Neuronal stem cell (in vitro differentiated cells): ENCODE measurements at regions not wholly inside any gene's neighbourhood (a gene's known extent, or its start where the extent isn't known, plus 50 kb on each side); places are given as distances from the start of the nearest gene placed in this dataset.

Source experiments
- DNase-seq: peaks from one replicate; pipeline ENCODE4 v3.0.0-alpha.2; 2013; ENCODE audit warnings: low spot score
- H2AFZ ChIP-seq: one replicate; pipeline ENCODE4 v1.6.1; 2013; ENCODE audit warnings: mild to moderate bottlenecking, low read length, inconsistent platforms
- H2AK5ac ChIP-seq: 2 replicates; pipeline ENCODE4 v1.6.1; 2013; ENCODE audit warnings: low read depth, mild to moderate bottlenecking, inconsistent platforms, low read length, moderate library complexity, mixed read lengths
- H2BK120ac ChIP-seq: 2 replicates; pipeline ENCODE4 v1.6.1; 2013; ENCODE audit warnings: low read depth, mild to moderate bottlenecking, inconsistent platforms, low read length, moderate library complexity, mixed read lengths
- H2BK12ac ChIP-seq: one replicate; pipeline ENCODE4 v1.6.1; 2013; ENCODE audit warnings: low read length, inconsistent platforms
- H2BK15ac ChIP-seq: 2 replicates; pipeline ENCODE4 v1.6.1; 2013; ENCODE audit warnings: mild to moderate bottlenecking, low read length, inconsistent platforms, mixed read lengths
- H2BK5ac ChIP-seq: one replicate; pipeline ENCODE4 v1.6.1; 2013; ENCODE audit warnings: inconsistent platforms, mild to moderate bottlenecking, low read length, moderate library complexity
- H3K14ac ChIP-seq: one replicate; pipeline ENCODE4 v1.6.1; 2013; ENCODE audit warnings: low read length, inconsistent platforms
- H3K18ac ChIP-seq: 2 replicates; pipeline ENCODE4 v1.6.1; 2013; ENCODE audit warnings: low read length, inconsistent platforms
- H3K23ac ChIP-seq: 2 replicates; pipeline ENCODE4 v1.6.1; 2013; ENCODE audit warnings: low read depth, mild to moderate bottlenecking, mixed read lengths, low read length, inconsistent platforms; ENCODE audit not compliant: poor library complexity
- H3K27ac ChIP-seq: replicated peaks from 3 replicates; pipeline ENCODE4 v1.5.1; 2013; ENCODE audit warnings: low read length, inconsistent platforms
- H3K27me3 ChIP-seq, 3 experiments: 2 replicates each; pipeline ENCODE4 v1.6.1; 2013; ENCODE audit warnings: low read length in 3 of 3, mild to moderate bottlenecking in 2 of 3, inconsistent platforms in 1 of 3, low read depth in 1 of 3, mixed read lengths in 1 of 3, moderate library complexity in 1 of 3; ENCODE audit not compliant: control insufficient read depth in 3 of 3, insufficient read depth in 3 of 3
- H3K36me3 ChIP-seq, 2 donors: replicated peaks in 1 of 2; 2 replicates each; pipeline ENCODE4 v1.6.1; 2013; ENCODE audit warnings: low read length in 2 of 2; ENCODE audit not compliant: control insufficient read depth in 2 of 2, insufficient read depth in 2 of 2
- H3K4ac ChIP-seq: 2 replicates; pipeline ENCODE4 v1.6.1; 2013; ENCODE audit warnings: inconsistent platforms, mild to moderate bottlenecking, low read length, moderate library complexity
- H3K4me1 ChIP-seq, 2 donors: 1 replicate in 1 of 2; 2 replicates in 1 of 2; pipeline ENCODE4 v1.6.1; 2013; ENCODE audit warnings: low read length in 2 of 2, low read depth in 1 of 2; ENCODE audit not compliant: control insufficient read depth in 2 of 2, insufficient read depth in 1 of 2
- H3K4me2 ChIP-seq: one replicate; pipeline ENCODE4 v1.6.1; 2013; ENCODE audit warnings: mild to moderate bottlenecking, low read length, inconsistent platforms; ENCODE audit not compliant: insufficient read depth, poor library complexity, severe bottlenecking
- H3K4me3 ChIP-seq, 2 donors: 2 replicates each; pipeline ENCODE4 v1.5.1; 2013; ENCODE audit warnings: low read length in 2 of 2, mild to moderate bottlenecking in 2 of 2, inconsistent platforms in 1 of 2, moderate library complexity in 1 of 2
- H3K79me1 ChIP-seq: one replicate; pipeline ENCODE4 v1.6.1; 2013; ENCODE audit warnings: low read depth, mild to moderate bottlenecking, inconsistent platforms, low read length, moderate library complexity
- H3K9ac ChIP-seq: one replicate; pipeline ENCODE4 v1.6.1; 2013; ENCODE audit warnings: mild to moderate bottlenecking, low read depth, low read length, inconsistent platforms; ENCODE audit not compliant: poor library complexity
- H3K9me3 ChIP-seq, 2 donors: replicated peaks in 1 of 2; 2 replicates each; pipeline versions ENCODE3 to v1.6.1; 2013; ENCODE audit warnings: low read length in 2 of 2, mild to moderate bottlenecking in 2 of 2, inconsistent platforms in 1 of 2, low read depth in 1 of 2, mixed read lengths in 1 of 2, moderate library complexity in 1 of 2; ENCODE audit not compliant: control insufficient read depth in 2 of 2, insufficient read depth in 1 of 2
- H4K8ac ChIP-seq: one replicate; pipeline ENCODE4 v1.6.1; 2013; ENCODE audit warnings: low read depth, mild to moderate bottlenecking, inconsistent platforms, low read length, moderate library complexity
- H4K91ac ChIP-seq: one replicate; pipeline ENCODE4 v1.6.1; 2013; ENCODE audit warnings: low read length, low read depth, mild to moderate bottlenecking, inconsistent platforms; ENCODE audit not compliant: poor library complexity
- WGBS, 2 donors: extraction: QIAGEN DNeasy Blood & Tissue Kit; methylation state at CpG; one replicate each; pipeline ENCODE4 v1.1.7; 2013; ENCODE audit warnings: missing lambda C conversion rate in 2 of 2, mixed read lengths in 1 of 2; ENCODE audit not compliant: insufficient read length in 2 of 2, insufficient replicate concordance in 1 of 2; ENCODE audit errors: extremely low coverage in 2 of 2; 5-methylcytosine and 5-hydroxymethylcytosine counted together

DNA sequence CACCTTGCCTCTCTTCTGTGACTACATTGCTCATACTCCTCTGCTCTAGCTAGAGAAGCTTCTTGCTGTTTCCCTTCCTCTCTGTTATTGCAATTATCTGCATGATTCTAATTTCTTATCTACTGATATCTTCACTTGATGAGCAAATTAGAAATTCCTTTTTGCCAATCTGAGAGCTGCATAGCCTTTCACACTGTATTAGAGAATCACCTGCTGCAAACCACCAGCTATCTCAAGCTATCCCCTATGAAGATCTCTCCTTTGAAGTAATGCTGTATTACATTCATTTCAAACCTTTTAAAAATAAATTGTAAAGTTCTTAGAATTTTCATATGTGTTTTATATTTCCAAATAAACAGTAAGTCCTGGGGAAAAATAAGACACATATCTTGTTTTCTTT lies 89.0 kb upstream of the ZNF804B start:
- H2AFZ ChIP-seq: no peak overlapping the region
- no peak overlapping the region for H3K27ac ChIP-seq
- H2BK120ac ChIP-seq: no peak overlapping the region
- H2BK15ac ChIP-seq: no peak overlapping the region
- no peak overlapping the region for H2BK5ac ChIP-seq
- H3K4me2 ChIP-seq: no peak overlapping the region
- H2AK5ac ChIP-seq: no peak overlapping the region
- no peak overlapping the region for H3K4me3 ChIP-seq
- H4K91ac ChIP-seq: no peak overlapping the region
- no peak overlapping the region for H2BK12ac ChIP-seq
- H3K23ac ChIP-seq: no peak overlapping the region
- no peak overlapping the region for H3K9ac ChIP-seq
- H3K27me3 ChIP-seq: no peaks in the 10 kb centered on the region
- no peak overlapping the region for H3K4ac ChIP-seq
- no peak for DNase-seq
- no peak overlapping the region for H3K14ac ChIP-seq
- no peak overlapping the region for H3K18ac ChIP-seq
- H4K8ac ChIP-seq: no peak overlapping the region
- H3K9me3 ChIP-seq: no peaks in the 10 kb centered on the region
- H3K4me1 ChIP-seq: no peaks in the 10 kb centered on the region
- H3K36me3 ChIP-seq: no peaks in the 10 kb centered on the region
- H3K79me1 ChIP-seq: no peaks in the 10 kb centered on the region

DNA sequence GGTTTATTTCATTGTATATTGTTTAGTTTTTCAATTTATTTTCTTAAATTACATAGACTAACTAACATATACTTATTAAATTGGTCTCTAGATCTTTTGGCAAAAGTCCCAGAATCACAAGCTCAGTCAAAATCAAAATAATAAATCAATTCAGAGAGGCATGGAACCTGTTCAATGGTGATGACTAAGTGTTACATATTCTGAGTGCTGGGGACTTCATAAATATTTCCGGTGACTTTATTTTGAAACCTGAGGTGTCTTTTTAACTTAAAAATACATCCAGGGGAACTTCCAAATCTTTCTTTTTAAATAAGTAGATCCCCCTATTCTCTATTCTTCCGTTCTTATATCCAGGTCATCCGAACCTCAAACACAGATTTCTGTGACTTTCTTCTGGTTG lies 89.6 kb upstream of the ZNF804B start:
- WGBS, 2 donors: no CpG with 5 or more reads among the region's 3 CpGs

GRCh38 chr7:88668591-88668990 lies 90.9 kb upstream of the ZNF804B start:
- H3K23ac ChIP-seq: no peak overlapping the region
- no peak overlapping the region for H2BK120ac ChIP-seq
- no peak overlapping the region for H3K9ac ChIP-seq
- H3K27me3 ChIP-seq: no peaks in the 10 kb centered on the region
- H4K8ac ChIP-seq: no peak overlapping the region
- WGBS, 2 donors: no CpG with 5 or more reads among the region's 1 CpG
- H2BK15ac ChIP-seq: no peak overlapping the region
- DNase-seq: no peak
- no peaks in the 10 kb centered on the region for H3K9me3 ChIP-seq
- no peaks in the 10 kb centered on the region for H3K36me3 ChIP-seq
- peaks cover 0 to 5% of the 10 kb centered on the region in 2 donors for H3K4me1 ChIP-seq
- no peak overlapping the region for H3K4me2 ChIP-seq
- no peak overlapping the region for H3K18ac ChIP-seq
- no peak overlapping the region for H3K4ac ChIP-seq
- no peak overlapping the region for H3K27ac ChIP-seq
- no peak overlapping the region for H4K91ac ChIP-seq
- H2AK5ac ChIP-seq: no peak overlapping the region
- no peak overlapping the region for H3K4me3 ChIP-seq
- H2AFZ ChIP-seq: no peak overlapping the region
- H2BK12ac ChIP-seq: no peak overlapping the region
- H3K14ac ChIP-seq: no peak overlapping the region
- H3K79me1 ChIP-seq: no peaks in the 10 kb centered on the region
- H2BK5ac ChIP-seq: no peak overlapping the region

More for the DNA sequence above, 89.6 kb upstream of the ZNF804B start:
- Histone ChIP-seq H3K9ac (no peak overlapping the region), H2BK12ac (no peak overlapping the region), H3K23ac (no peak overlapping the region), H3K14ac (no peak overlapping the region), H2AK5ac (no peak overlapping the region), H4K8ac (no peak overlapping the region), H3K4me2 (no peak overlapping the region), H3K18ac (no peak overlapping the region), H3K4ac (no peak overlapping the region), H2BK5ac (no peak overlapping the region), H3K4me3 (no peak overlapping the region), H3K36me3 (no peaks in the 10 kb centered on the region), H2AFZ (no peak overlapping the region), H3K79me1 (no peaks in the 10 kb centered on the region), H3K9me3 (no peaks in the 10 kb centered on the region), H3K27me3 (no peaks in the 10 kb centered on the region), H3K27ac (no peak overlapping the region), H2BK120ac (no peak overlapping the region), H4K91ac (no peak overlapping the region), H2BK15ac (no peak overlapping the region), H3K4me1 (peaks cover 0 to under 1% of the 10 kb centered on the region in 2 donors)
- DNase-seq: no peak

DNA sequence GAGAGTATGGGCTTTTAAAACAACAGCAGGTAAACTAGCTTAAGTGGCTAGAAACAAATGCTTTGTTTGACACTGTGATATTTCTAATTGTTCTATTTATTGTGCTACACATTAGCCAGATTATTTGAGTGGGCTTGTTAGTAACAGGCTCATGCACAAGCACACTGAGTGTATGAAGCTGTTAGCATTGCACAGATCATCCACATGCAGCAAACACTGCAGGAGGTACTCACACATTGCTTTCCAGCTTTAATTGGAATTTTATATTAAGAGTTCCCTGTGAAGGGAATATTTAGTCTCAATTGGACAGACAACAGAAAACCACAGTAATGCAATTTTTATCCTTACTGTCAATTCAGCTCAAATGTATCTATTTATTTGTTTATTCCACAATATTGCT lies 92.9 kb upstream of the ZNF804B start:
- Histone ChIP-seq H3K27ac (no peak overlapping the region), H3K23ac (no peak overlapping the region), H3K4me2 (no peak overlapping the region), H2AK5ac (no peak overlapping the region), H3K4me1 (peaks cover 0 to 5% of the 10 kb centered on the region in 2 donors), H2BK15ac (no peak overlapping the region), H3K14ac (no peak overlapping the region), H3K36me3 (no peaks in the 10 kb centered on the region), H3K79me1 (no peaks in the 10 kb centered on the region), H3K9ac (no peak overlapping the region), H3K4ac (no peak overlapping the region), H3K4me3 (no peak overlapping the region), H2BK5ac (no peak overlapping the region), H2BK12ac (no peak overlapping the region), H2AFZ (no peak overlapping the region), H4K91ac (no peak overlapping the region), H3K18ac (no peak overlapping the region), H3K27me3 (no peaks in the 10 kb centered on the region), H3K9me3 (no peaks in the 10 kb centered on the region), H2BK120ac (no peak overlapping the region), H4K8ac (no peak overlapping the region)
- DNase-seq: no peak
